Lower leg skin (tissue), 3 donors: ENCODE measurements at regions not wholly inside any gene's neighbourhood (a gene's known extent, or its start where the extent isn't known, plus 50 kb on each side); places are given as distances from the start of the nearest gene placed in this dataset.

Source experiments
- CTCF ChIP-seq, 3 donors: fragments of 450-650 bp; IDR thresholded peaks; one replicate each; pipeline ENCODE4 v1.5.1; 2016; ENCODE audit warnings: antibody characterized with exemption in 3 of 3, mild to moderate bottlenecking in 3 of 3, moderate library complexity in 2 of 3
- POLR2A ChIP-seq, 2 donors: fragments of 450-650 bp; IDR thresholded peaks; one replicate each; pipeline ENCODE4 v1.6.1; 2016 to 2017; ENCODE audit warnings: antibody characterized with exemption in 2 of 2, mild to moderate bottlenecking in 1 of 2, moderate library complexity in 1 of 2

DNA sequence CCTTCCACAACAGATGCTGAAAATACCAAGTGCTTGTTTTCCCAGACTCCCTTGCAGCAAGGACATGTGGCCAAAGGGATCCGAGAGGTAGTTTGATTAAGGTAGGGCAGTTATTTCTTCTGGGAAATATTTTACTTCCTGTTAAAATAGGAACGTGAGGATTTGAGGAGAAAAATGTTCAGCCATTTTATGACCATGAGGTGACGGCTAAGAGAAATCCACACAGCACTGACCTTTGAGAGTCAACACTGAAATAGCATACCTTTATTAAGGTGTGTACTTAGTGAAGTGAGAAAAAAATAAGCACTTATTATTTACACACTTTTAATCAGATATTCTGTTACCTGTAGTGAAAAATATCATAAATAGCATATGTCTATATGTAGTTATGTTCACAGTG is 133.9 kb downstream of the PPP1R3A start:
- TF ChIP-seq CTCF (IDR thresholded peaks at IDR 0.05): no peak
- TF ChIP-seq POLR2A (IDR thresholded peaks at IDR 0.05): no peak
